ENCODE measurements at regions not wholly inside any gene's neighbourhood (a gene's known extent, or its start where the extent isn't known, plus 50 kb on each side); places are given as distances from the start of the nearest gene placed in this dataset.
"Not testable (repeated sequence)": the region's sequence is repeated elsewhere in the genome, so short reads cannot be mapped to it uniquely, and the experiment has no call there.

DNA sequence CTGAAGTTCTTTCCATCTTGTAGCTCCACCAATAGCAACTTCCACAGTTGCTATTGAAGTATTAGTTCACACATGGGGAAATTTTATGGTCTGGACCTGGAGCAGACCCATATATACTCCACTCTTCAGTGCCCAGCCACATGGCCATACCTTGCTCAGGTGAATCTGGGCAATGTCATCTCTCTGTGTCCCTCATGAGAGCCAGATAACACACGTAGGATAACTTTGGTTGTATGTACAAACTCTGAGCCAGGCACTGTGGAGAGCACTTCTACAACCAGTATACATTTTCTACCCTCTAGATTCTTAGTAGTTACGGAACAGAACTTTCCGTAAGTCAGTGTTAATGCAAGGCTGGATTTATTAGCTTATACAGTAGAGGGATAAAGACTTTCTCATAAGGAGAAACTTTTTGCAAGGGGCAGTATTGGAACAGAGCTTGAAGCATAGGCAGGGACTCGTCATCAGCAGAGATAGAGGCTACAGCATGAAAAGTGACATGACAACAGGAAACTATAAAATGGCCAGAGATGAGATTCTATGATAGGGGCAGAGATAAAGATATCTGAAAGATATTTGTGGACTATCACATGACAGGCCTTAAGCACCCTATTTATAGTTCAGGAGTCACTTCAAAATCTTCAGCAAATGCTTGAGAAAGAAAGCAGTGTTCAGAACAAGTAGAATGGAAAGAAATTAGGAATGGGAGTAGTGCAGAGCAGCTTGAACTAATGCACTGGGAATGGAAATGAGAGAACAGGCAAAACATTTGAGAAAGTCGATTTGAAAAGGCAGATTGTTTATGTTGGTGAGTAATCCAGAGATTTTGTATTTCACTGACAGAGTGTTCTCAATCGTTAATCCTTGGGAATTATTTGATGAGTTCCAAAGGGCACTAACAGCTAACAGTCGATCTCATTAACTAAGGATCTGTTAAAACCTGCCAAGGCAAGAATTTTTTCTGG, 481.8 kb downstream of the USP25 start:
- TF ChIP-seq, protein P1, sequence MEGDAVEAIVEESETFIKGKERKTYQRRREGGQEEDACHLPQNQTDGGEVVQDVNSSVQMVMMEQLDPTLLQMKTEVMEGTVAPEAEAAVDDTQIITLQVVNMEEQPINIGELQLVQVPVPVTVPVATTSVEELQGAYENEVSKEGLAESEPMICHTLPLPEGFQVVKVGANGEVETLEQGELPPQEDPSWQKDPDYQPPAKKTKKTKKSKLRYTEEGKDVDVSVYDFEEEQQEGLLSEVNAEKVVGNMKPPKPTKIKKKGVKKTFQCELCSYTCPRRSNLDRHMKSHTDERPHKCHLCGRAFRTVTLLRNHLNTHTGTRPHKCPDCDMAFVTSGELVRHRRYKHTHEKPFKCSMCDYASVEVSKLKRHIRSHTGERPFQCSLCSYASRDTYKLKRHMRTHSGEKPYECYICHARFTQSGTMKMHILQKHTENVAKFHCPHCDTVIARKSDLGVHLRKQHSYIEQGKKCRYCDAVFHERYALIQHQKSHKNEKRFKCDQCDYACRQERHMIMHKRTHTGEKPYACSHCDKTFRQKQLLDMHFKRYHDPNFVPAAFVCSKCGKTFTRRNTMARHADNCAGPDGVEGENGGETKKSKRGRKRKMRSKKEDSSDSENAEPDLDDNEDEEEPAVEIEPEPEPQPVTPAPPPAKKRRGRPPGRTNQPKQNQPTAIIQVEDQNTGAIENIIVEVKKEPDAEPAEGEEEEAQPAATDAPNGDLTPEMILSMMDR (IDR thresholded peaks at IDR 0.05; ENCODE audit: low read length, missing control alignments): no peak
- H3K4me3 ChIP-seq (replicated peaks; ENCODE audit: low read depth, low read length): no peak overlapping the region
- peak; percentile 21 for DNase-seq (ENCODE audit: low read depth)

DNA sequence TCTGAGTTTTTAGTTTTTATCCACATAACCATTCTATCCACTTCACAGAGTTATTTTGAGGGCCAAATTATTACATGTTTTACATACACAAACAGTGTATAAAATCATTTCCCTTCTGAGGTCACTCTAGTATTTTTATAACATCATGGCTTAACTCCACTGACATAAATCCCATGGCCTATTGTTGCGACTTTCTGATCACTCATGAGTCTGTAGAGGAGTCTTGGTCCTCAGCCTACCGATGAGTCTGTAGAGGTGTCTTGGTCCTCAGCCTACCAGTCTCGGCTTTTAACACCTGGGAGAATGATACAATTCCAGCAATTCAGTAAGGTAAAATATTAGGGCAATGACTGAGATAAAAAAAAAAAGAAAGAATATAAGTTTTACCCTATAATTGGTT, 483.7 kb downstream of the USP25 start:
- H3K4me3 ChIP-seq (replicated peaks; ENCODE audit: low read depth, low read length): no peak overlapping the region
- TF ChIP-seq, protein P1 (IDR thresholded peaks at IDR 0.05; ENCODE audit: low read length, missing control alignments): no peak
- DNase-seq (ENCODE audit: low read depth): no peak

DNA sequence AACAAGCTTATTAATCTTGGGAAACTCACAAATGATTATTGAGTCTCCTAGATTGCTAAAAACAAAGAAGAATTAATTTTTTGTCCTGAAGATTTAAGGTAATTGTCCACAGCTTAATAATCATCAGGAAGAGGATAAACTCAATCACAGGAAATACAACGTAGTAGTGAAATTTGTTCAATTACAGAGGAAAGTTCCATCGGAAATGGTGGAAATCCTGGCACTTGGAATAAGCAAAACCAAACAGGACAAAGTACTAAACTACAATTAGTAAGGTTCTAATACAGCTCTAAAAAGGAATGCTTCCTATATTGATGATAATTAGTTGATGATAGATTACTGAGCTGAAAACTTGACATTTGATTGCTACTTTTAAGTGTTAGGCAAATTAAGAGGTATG, 485.4 kb downstream of the USP25 start:
- DNase-seq (ENCODE audit: low read depth): no peak
- TF ChIP-seq, protein P1 (IDR thresholded peaks at IDR 0.05; ENCODE audit: low read length, missing control alignments): no peak

DNA sequence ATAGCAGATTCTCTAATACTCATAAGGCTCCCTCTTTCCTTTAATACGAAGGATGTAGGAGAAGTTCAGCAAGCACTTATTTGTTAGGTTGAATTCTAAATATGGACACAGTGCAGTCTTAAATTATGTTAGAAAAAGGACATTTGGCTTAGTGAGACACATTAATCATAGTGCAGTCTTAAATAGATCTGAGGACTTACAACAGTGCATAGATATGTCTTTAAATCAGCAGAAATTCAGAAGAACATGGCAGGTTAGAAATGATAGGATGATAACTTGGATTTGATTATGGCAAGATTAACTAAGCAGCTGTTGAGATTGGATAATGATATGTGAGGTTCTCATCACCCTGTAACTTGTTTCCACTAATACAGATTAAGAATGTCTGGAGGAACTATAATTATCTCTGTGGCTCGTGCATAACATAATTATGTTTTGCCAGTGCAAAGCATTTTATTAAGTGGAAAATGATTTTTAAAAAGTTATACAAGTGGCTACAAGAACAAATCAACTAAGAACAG, 485.9 kb downstream of the USP25 start:
- no peak for DNase-seq (ENCODE audit: low read depth)
- TF ChIP-seq, protein P1 (IDR thresholded peaks at IDR 0.05; ENCODE audit: low read length, missing control alignments): no peak
- H3K4me3 ChIP-seq (replicated peaks; ENCODE audit: low read depth, low read length): no peak overlapping the region

More for the DNA sequence above, 485.4 kb downstream of the USP25 start:
- H3K4me3 ChIP-seq (replicated peaks; ENCODE audit: low read depth, low read length): no peak overlapping the region

DNA sequence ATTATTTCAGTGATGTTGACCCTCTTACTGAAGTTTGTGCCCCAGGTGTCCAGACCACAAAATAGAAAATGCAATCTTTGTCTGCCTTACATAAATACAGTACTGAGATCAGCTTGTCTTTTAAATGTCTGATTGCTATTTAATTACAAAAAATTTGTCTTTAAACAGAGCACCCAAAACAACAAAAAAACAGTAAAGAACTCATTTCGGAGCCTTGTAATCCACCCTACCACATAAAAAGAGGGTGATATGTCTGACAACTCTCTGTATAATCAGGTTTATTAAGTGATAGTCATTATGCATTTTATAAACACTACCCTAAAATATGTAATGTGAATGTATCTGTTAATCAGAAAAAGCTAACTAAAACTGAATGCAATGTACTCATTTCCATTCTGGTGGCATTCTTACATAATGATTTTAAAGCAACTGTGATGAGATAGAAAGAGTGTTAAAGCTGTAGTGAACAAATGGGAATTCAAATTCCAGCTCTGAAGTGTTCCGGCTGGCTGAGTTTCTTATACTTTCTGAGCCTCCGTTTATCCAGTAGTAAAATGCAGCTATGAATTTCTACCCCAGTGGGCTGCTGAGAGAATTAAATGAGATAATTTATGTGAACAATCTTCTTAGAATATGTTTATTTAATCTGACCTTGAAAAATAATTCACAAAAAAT, 486.6 kb downstream of the USP25 start:
- H3K4me3 ChIP-seq (replicated peaks; ENCODE audit: low read depth, low read length): no peak overlapping the region
- no peak for DNase-seq (ENCODE audit: low read depth)
- TF ChIP-seq, protein P1 (IDR thresholded peaks at IDR 0.05; ENCODE audit: low read length, missing control alignments): no peak

DNA sequence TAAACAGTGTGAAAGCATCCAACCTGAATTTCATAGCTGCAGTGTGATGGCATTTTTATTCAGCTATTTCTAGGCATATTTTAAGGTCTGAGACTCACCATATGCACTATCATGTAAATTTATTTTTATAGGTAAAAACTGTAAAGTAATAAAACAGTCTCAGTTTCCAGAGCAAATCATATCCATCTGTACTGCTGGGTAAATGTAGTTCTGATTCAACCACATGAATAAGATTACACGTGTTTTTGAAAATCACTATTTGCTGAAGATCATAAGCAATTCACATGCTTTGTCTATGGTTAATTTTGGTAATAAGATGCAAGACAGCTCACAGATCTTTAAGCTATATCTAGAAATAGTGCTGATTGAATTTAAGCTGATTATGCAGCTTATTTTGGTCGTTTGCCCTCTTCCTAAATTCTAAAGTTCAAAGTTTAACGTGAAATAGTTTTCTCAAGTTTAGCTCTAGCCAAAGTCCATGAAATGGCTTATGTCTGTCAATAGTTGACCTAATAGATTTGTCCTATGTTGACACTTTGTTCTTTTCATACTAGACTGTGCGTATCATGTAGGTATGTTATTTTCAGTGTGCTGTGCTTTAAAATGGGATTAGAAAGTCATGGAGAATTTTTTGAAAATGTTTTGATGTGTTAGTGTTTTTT, 489.0 kb downstream of the USP25 start:
- TF ChIP-seq, protein P1 (IDR thresholded peaks at IDR 0.05; ENCODE audit: low read length, missing control alignments): no peak
- H3K4me3 ChIP-seq (replicated peaks; ENCODE audit: low read depth, low read length): no peak overlapping the region
- no peak for DNase-seq (ENCODE audit: low read depth)

DNA sequence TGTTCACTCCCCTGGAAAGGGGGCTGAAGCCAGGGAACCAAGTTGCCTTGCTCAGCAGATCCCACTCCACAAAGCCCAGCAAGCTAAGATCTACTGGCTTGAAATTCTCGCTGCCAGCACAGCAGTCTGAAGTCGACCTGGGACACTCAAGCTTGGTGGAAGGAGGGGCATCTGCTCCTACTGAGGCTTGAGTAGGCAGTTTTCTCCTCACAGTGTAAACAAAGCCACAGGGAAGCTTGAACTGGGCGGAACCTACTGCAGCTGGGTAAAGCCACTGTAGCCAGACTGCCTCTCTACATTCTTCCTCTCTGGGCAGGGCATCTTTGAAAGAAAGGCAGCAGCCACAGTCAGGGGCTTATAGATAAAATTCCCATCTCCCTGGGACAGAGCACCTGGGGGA, 495.0 kb downstream of the USP25 start:
- H3K4me3 ChIP-seq (replicated peaks; ENCODE audit: low read depth, low read length); DNase-seq (ENCODE audit: low read depth): not testable (repeated sequence)

Measured in fibroblast of pulmonary artery (primary cell).